ENCODE measurements at regions not wholly inside any gene's neighbourhood (a gene's known extent, or its start where the extent isn't known, plus 50 kb on each side); places are given as distances from the start of the nearest gene placed in this dataset.
A peak's percentile ranks its signal among the peaks of the same experiment; 100 is the strongest.

DNA sequence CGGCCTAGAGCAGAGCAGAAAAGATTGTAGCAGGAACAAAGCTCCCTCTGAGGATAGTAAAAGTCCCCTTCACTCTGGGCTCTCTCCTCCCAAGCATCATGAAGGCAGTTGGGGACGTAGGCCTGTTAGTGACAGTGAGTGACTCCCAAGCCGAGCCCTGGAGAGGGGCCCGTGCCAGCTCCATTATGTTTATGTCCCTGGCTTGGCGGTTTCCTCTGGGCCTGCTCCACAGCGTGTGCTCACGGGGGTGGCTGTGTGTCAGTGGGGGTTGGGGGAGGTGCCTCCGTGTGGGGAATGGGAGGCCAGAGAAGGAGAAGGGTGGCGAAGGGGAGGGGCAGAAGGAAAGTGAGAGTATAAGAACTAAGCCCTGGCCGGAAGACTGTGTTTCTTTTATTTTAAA is 170.0 kb upstream of the VASH1 start:
- H3K27me3 ChIP-seq: no peaks in the 10 kb centered on the region
- no peaks in the 10 kb centered on the region for H3K9me3 ChIP-seq
- H3K4me1 ChIP-seq: no peaks in the 10 kb centered on the region
- ATAC-seq (no peak), DNase-seq (no peak)
- intact Hi-C loops (cut with DNase I): no loop called here
- no peak overlapping the region for H3K27ac ChIP-seq
- no peaks in the 10 kb centered on the region for H3K36me3 ChIP-seq
- no peak overlapping the region for H3K4me3 ChIP-seq
- TF ChIP-seq, protein P1, sequence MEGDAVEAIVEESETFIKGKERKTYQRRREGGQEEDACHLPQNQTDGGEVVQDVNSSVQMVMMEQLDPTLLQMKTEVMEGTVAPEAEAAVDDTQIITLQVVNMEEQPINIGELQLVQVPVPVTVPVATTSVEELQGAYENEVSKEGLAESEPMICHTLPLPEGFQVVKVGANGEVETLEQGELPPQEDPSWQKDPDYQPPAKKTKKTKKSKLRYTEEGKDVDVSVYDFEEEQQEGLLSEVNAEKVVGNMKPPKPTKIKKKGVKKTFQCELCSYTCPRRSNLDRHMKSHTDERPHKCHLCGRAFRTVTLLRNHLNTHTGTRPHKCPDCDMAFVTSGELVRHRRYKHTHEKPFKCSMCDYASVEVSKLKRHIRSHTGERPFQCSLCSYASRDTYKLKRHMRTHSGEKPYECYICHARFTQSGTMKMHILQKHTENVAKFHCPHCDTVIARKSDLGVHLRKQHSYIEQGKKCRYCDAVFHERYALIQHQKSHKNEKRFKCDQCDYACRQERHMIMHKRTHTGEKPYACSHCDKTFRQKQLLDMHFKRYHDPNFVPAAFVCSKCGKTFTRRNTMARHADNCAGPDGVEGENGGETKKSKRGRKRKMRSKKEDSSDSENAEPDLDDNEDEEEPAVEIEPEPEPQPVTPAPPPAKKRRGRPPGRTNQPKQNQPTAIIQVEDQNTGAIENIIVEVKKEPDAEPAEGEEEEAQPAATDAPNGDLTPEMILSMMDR (IDR thresholded peaks at IDR 0.05): no peak

- no peak for ATAC-seq
Observed at GRCh38 chr14:76595266-76595665, 166.0 kb upstream of the VASH1 start.

DNA sequence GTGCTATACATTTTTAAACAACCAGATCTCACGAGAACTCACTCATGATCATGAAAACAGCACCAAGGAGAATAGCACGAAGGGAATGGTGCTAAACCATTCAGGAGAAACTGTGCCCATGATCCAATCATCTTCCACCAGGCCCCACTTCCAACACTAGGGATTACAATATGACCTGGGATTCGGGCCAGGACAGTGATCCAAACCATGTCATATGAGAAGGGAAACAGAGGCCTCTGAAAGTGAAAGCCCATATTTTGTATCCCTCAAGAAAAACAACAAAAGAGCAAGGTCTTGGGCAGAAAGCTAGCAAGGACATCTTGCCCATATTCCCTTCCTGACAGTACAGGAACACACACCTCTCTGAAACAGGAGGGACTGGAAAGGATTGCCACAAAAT is 163.9 kb upstream of the VASH1 start:
- no peak for ATAC-seq
- no peaks in the 10 kb centered on the region for H3K9me3 ChIP-seq
- H3K27me3 ChIP-seq: no peaks in the 10 kb centered on the region
- intact Hi-C loops (cut with DNase I): no loop called here
- no peak for DNase-seq
- H3K36me3 ChIP-seq: no peaks in the 10 kb centered on the region
- no peak overlapping the region for H3K27ac ChIP-seq
- H3K4me3 ChIP-seq: no peak overlapping the region
- no peaks in the 10 kb centered on the region for H3K4me1 ChIP-seq
- TF ChIP-seq, protein P1 (IDR thresholded peaks at IDR 0.05): no peak

More at GRCh38 chr14:76595266-76595665, 166.0 kb upstream of the VASH1 start:
- H3K27ac ChIP-seq: no peak overlapping the region
- TF ChIP-seq, protein P1 (IDR thresholded peaks at IDR 0.05): no peak
- no peaks in the 10 kb centered on the region for H3K4me1 ChIP-seq
- H3K36me3 ChIP-seq: no peaks in the 10 kb centered on the region
- no peak overlapping the region for H3K4me3 ChIP-seq
- intact Hi-C loops (cut with DNase I): no loop called here
- no peaks in the 10 kb centered on the region for H3K27me3 ChIP-seq
- DNase-seq: no peak
- H3K9me3 ChIP-seq: no peaks in the 10 kb centered on the region

- TF ChIP-seq, protein P1 (IDR thresholded peaks at IDR 0.05): no peak
- Histone ChIP-seq H3K27me3 (no peaks in the 10 kb centered on the region), H3K27ac (no peak overlapping the region), H3K4me1 (no peaks in the 10 kb centered on the region), H3K9me3 (no peaks in the 10 kb centered on the region), H3K36me3 (no peaks in the 10 kb centered on the region), H3K4me3 (no peak overlapping the region)
- intact Hi-C loops (cut with DNase I): no loop called here
- DNase-seq (no peak), ATAC-seq (no peak)
Observed at GRCh38 chr14:76599141-76599540, 162.1 kb upstream of the VASH1 start.

- Histone ChIP-seq H3K9me3 (no peaks in the 10 kb centered on the region), H3K27me3 (no peaks in the 10 kb centered on the region), H3K4me3 (no peak overlapping the region), H3K36me3 (no peaks in the 10 kb centered on the region), H3K27ac (no peak overlapping the region), H3K4me1 (no peaks in the 10 kb centered on the region)
- TF ChIP-seq, protein P1 (IDR thresholded peaks at IDR 0.05): no peak
- intact Hi-C loops (cut with DNase I): no loop called here
- DNase-seq (no peak), ATAC-seq (no peak)
Observed at GRCh38 chr14:76599559-76600287, 161.5 kb upstream of the VASH1 start.

- no peak overlapping the region for H3K27ac ChIP-seq
- no peaks in the 10 kb centered on the region for H3K27me3 ChIP-seq
- H3K9me3 ChIP-seq: no peaks in the 10 kb centered on the region
- ATAC-seq (peak; percentile 48), DNase-seq (no peak)
- H3K4me3 ChIP-seq: no peak overlapping the region
- TF ChIP-seq, protein P1 (IDR thresholded peaks at IDR 0.05): no peak
- intact Hi-C loops (cut with DNase I): no loop called here
- H3K4me1 ChIP-seq: no peaks in the 10 kb centered on the region
- no peaks in the 10 kb centered on the region for H3K36me3 ChIP-seq
Observed at GRCh38 chr14:76603713-76604112, 157.6 kb upstream of the VASH1 start.
